ENCODE measurements at regions not wholly inside any gene's neighbourhood (a gene's known extent, or its start where the extent isn't known, plus 50 kb on each side); places are given as distances from the start of the nearest gene placed in this dataset.

GRCh38 chr10:44196336-44196735 lies 188.6 kb downstream of the CXCL12 start:
- no peak for TF ChIP-seq CTCF (IDR thresholded peaks at IDR 0.05; ENCODE audit: control extremely low read depth in 1 of 3, insufficient read depth in 1 of 3, low read depth in 1 of 3, low read length in 3 of 3)
- no peak for TF ChIP-seq JUN (IDR thresholded peaks at IDR 0.05; ENCODE audit: low read depth, low read length)
- TF ChIP-seq POLR2AphosphoS5 (IDR thresholded peaks at IDR 0.05; ENCODE audit: low read depth, low read length), result no peak
- no peak for TF ChIP-seq MAFK (IDR thresholded peaks at IDR 0.05; ENCODE audit: low read depth, low read length)
- no peak for TF ChIP-seq SP1 (IDR thresholded peaks at IDR 0.05; ENCODE audit: low read depth, low read length)
- no peak for TF ChIP-seq NANOG (IDR thresholded peaks at IDR 0.05; ENCODE audit: insufficient read depth, low read depth, low read length, poor library complexity, severe bottlenecking)
- no peak for TF ChIP-seq TAF1 (IDR thresholded peaks at IDR 0.05; ENCODE audit: low read depth, low read length)
- no peak for TF ChIP-seq PHF8 (conservative IDR thresholded peaks at IDR 0.05; ENCODE audit: low read depth, low read length)
- no peak for TF ChIP-seq EP300 (IDR thresholded peaks at IDR 0.05; ENCODE audit: borderline replicate concordance in 1 of 2, low read depth in 2 of 2, low read length in 2 of 2)
- no peak for TF ChIP-seq EZH2 (IDR thresholded peaks at IDR 0.05; ENCODE audit: low read depth, low read length, severe bottlenecking)

Measured in H1 (cell line).